ENCODE measurements at regions not wholly inside any gene's neighbourhood (a gene's known extent, or its start where the extent isn't known, plus 50 kb on each side); places are given as distances from the start of the nearest gene placed in this dataset.
"Not testable (repeated sequence)": the region's sequence is repeated elsewhere in the genome, so short reads cannot be mapped to it uniquely, and the experiment has no call there.

GRCh38 chr2:175253871-175254270 lies 72.4 kb upstream of the ATP5MC3 start:
- DNase-seq (ENCODE audit: low read depth in 3 of 3) = no peak

- no peak for DNase-seq (ENCODE audit: low read depth in 3 of 3)
Measured at GRCh38 chr2:175251425-175252041, 70.0 kb upstream of the ATP5MC3 start.

GRCh38 chr2:175247159-175247558 lies 65.6 kb upstream of the ATP5MC3 start:
- no peak for DNase-seq (ENCODE audit: low read depth in 3 of 3)

GRCh38 chr2:175244697-175245096 lies 63.2 kb upstream of the ATP5MC3 start:
- no peak for DNase-seq (ENCODE audit: low read depth in 3 of 3)

GRCh38 chr2:175241691-175242090 lies 60.2 kb upstream of the ATP5MC3 start:
- DNase-seq (ENCODE audit: low read depth in 3 of 3) = no peak

GRCh38 chr2:175240033-175240432 lies 58.5 kb upstream of the ATP5MC3 start:
- DNase-seq (ENCODE audit: low read depth in 3 of 3) = not testable (repeated sequence)

GRCh38 chr2:175236930-175237329 lies 55.4 kb upstream of the ATP5MC3 start:
- no peak for DNase-seq (ENCODE audit: low read depth in 3 of 3)

- no peak for DNase-seq (ENCODE audit: low read depth in 3 of 3)
Measured at GRCh38 chr2:175234650-175235049, 53.1 kb upstream of the ATP5MC3 start.

- no peak for DNase-seq (ENCODE audit: low read depth in 3 of 3)
Measured at GRCh38 chr2:175234153-175234552, 52.6 kb upstream of the ATP5MC3 start.

- DNase-seq (ENCODE audit: low read depth in 3 of 3) = no peak
Measured at GRCh38 chr2:175233135-175233719, 51.7 kb upstream of the ATP5MC3 start.
